Neural crest cell (in vitro differentiated cells): ENCODE measurements at regions not wholly inside any gene's neighbourhood (a gene's known extent, or its start where the extent isn't known, plus 50 kb on each side); places are given as distances from the start of the nearest gene placed in this dataset.
"Not testable (repeated sequence)": the region's sequence is repeated elsewhere in the genome, so short reads cannot be mapped to it uniquely, and the experiment has no call there.

Experiments
- DNase-seq: peaks from one replicate; pipeline ENCODE4 v3.0.0; 2021; ENCODE audit warnings: low read depth, mixed read lengths, low spot score
- H3K27ac Mint-ChIP-seq: one replicate; pipeline ENCODE4 v1.8.0; 2021; ENCODE audit warnings: mild to moderate bottlenecking, mixed read lengths; ENCODE audit not compliant: unreplicated experiment
- H3K27me3 Mint-ChIP-seq: 2 replicates; pipeline ENCODE4 v1.8.0; 2021; ENCODE audit warnings: low read depth, mild to moderate bottlenecking, mixed read lengths
- H3K36me3 Mint-ChIP-seq: 2 replicates; pipeline ENCODE4 v1.8.0; 2021; ENCODE audit warnings: low read depth, mild to moderate bottlenecking, mixed read lengths
- H3K4me1 Mint-ChIP-seq: 2 replicates; pipeline ENCODE4 v1.8.0; 2021; ENCODE audit warnings: mixed read lengths
- H3K4me3 Mint-ChIP-seq: one replicate; pipeline ENCODE4 v1.8.0; 2021; ENCODE audit warnings: mild to moderate bottlenecking, mixed read lengths
- H3K9me3 Mint-ChIP-seq: 2 replicates; pipeline ENCODE4 v1.8.0; 2021; ENCODE audit warnings: mixed read lengths
- TF ChIP-seq, protein P1 (sequence below): fragments of 200-600 bp; sonication (generic); conservative IDR thresholded peaks from 2 replicates; pipeline ENCODE4 v1.5.0; 2021; ENCODE audit warnings: antibody characterized with exemption, mild to moderate bottlenecking

DNA sequence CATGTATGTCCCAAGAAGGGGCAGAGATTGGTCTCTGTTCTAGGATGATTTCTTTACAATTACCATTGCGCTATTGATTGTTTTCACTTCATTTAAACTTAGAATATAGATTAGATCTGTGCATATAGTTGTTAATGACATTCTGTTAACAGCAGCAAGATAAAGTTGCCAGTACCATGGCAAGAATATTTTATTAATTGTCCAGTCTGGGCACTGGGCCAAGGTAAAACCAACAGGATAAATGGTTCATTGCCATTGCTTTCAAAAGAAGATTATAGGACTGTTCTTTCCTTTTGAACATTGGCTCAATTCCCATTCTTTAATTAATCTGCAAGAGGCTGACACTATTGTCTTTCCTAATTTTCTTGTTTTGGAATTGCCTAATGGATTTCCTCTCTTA lies 592.4 kb downstream of the RFPL4B start:
- Mint-ChIP-seq H3K27me3 (no peaks in the 10 kb centered on the region), H3K36me3 (no peaks in the 10 kb centered on the region), H3K4me3 (no peak overlapping the region), H3K27ac (no peak overlapping the region), H3K9me3 (peaks cover 2% of the 10 kb centered on the region), H3K4me1 (no peaks in the 10 kb centered on the region)
- TF ChIP-seq, protein P1, sequence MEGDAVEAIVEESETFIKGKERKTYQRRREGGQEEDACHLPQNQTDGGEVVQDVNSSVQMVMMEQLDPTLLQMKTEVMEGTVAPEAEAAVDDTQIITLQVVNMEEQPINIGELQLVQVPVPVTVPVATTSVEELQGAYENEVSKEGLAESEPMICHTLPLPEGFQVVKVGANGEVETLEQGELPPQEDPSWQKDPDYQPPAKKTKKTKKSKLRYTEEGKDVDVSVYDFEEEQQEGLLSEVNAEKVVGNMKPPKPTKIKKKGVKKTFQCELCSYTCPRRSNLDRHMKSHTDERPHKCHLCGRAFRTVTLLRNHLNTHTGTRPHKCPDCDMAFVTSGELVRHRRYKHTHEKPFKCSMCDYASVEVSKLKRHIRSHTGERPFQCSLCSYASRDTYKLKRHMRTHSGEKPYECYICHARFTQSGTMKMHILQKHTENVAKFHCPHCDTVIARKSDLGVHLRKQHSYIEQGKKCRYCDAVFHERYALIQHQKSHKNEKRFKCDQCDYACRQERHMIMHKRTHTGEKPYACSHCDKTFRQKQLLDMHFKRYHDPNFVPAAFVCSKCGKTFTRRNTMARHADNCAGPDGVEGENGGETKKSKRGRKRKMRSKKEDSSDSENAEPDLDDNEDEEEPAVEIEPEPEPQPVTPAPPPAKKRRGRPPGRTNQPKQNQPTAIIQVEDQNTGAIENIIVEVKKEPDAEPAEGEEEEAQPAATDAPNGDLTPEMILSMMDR, result no peak
- no peak for DNase-seq

DNA sequence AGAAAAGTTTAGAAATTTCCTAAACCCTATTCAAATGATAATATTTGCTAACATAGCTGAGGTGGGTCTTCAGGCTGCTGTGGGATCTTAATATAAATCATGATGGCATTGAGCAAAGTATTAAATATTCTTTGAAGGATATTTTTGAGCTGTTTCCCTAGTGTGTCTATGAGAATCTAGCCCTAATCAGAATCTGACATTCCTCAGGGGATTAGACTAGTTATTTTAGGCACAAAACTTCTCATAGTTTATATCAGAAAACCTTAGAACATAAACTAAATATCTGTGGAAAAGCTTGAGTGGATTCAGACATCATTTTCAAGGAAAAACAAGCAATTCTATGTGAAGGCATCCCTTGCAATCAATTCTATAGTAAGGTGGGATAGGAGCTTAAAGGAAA lies 594.5 kb downstream of the RFPL4B start:
- Mint-ChIP-seq H3K9me3 (peaks cover 5% of the 10 kb centered on the region), H3K27me3 (no peaks in the 10 kb centered on the region), H3K4me1 (no peaks in the 10 kb centered on the region), H3K36me3 (no peaks in the 10 kb centered on the region), H3K27ac (no peak overlapping the region), H3K4me3 (no peak overlapping the region)
- TF ChIP-seq, protein P1, result no peak
- DNase-seq, result no peak

DNA sequence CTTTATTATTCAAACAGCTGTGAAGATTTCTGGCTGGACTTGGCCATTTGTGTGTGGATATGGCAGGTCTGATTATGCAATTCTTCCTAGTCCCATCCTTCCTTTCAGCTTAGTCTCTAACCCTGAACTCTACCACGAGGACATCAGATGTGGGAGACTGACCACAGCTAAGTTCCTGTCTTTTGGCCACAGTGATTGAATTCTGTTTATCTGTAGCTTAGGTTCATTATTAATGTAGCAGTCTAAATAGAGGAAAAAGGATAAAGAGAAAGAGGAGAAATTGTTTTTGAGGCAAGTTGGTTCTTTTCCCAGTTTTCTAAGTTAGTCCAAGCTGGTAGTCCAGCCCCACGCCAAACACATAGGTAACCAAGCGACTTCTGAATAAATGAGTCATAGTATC lies 598.9 kb downstream of the RFPL4B start:
- H3K36me3 Mint-ChIP-seq, result peaks cover 4% of the 10 kb centered on the region
- peaks cover 10% of the 10 kb centered on the region for H3K4me1 Mint-ChIP-seq
- TF ChIP-seq, protein P1, result no peak
- H3K9me3 Mint-ChIP-seq, result peaks cover 12% of the 10 kb centered on the region
- H3K27me3 Mint-ChIP-seq, result no peaks in the 10 kb centered on the region
- DNase-seq, result no peak
- H3K4me3 Mint-ChIP-seq, result no peak overlapping the region
- no peak overlapping the region for H3K27ac Mint-ChIP-seq

DNA sequence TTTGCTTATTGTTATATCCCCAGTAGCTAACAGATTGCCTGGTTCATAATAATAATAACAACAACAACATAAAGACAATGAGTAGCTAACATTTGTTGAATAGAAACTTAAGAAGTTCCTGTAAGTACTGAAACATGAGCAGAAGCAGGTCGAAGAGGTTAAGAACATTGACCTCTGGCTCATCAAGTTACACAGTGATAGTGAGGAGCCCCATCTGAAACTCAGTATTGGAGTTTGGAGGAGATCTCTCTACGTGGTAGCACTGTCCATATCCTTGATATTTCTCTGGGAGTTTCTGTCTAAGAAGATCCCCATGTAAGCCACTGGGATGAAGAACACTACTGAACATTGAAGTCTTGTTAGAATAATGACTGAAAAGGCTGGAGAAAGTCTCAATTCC lies 600.4 kb downstream of the RFPL4B start:
- TF ChIP-seq, protein P1, result no peak
- DNase-seq, result no peak
- Mint-ChIP-seq H3K27ac (no peak overlapping the region), H3K27me3 (no peaks in the 10 kb centered on the region), H3K4me1 (peaks cover 10% of the 10 kb centered on the region), H3K36me3 (peaks cover 9% of the 10 kb centered on the region), H3K4me3 (no peak overlapping the region), H3K9me3 (peaks cover 15% of the 10 kb centered on the region)

DNA sequence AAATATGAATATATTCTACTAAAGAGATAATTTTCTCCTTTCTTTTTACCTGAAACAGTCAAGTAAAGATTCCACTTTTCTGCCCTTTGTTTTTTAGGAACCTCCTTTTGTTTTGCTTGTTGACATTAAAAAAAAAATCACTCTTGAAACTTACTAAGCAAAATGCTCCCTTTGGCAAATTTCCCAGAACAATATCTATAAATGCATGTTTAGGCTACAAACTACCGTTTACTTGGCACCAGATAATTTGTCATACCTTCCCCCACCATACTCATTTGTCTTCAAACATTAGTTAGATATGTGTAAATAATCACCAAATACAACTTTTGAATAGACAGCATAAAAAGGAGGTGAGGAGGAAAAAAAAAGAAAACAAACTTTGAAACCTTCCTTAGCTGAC lies 604.7 kb downstream of the RFPL4B start:
- Mint-ChIP-seq H3K27ac (no peak overlapping the region), H3K4me3 (no peak overlapping the region), H3K9me3 (peaks cover 14% of the 10 kb centered on the region), H3K4me1 (peaks cover 13% of the 10 kb centered on the region), H3K27me3 (no peaks in the 10 kb centered on the region), H3K36me3 (peaks cover 19% of the 10 kb centered on the region)
- TF ChIP-seq, protein P1, result no peak
- DNase-seq, result no peak

DNA sequence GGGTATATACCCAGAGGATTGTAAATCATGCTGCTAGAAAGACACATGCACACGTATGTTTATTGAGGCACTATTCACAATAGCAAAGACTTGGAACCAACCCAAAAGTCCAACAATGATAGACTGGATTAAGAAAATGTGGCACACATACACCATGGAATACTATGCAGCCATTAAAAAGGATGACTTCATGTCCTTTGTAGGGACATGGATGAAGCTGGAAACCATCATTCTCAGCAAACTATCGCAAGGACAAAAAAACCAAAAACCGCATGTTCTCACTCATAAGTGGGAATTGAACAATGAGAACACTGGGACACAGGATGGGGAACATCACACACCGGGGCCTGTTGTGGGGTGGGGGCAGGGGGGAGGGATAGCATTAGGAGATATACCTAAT lies 608.6 kb downstream of the RFPL4B start:
- Mint-ChIP-seq H3K4me1 (peaks cover 17% of the 10 kb centered on the region), H3K36me3 (peaks cover 24% of the 10 kb centered on the region), H3K9me3 (peaks cover 13% of the 10 kb centered on the region)
- not testable (repeated sequence) for H3K27ac Mint-ChIP-seq, H3K27me3 Mint-ChIP-seq, DNase-seq, H3K4me3 Mint-ChIP-seq
